H1 (cell line): ENCODE measurements at regions not wholly inside any gene's neighbourhood (a gene's known extent, or its start where the extent isn't known, plus 50 kb on each side); places are given as distances from the start of the nearest gene placed in this dataset.

Experiments used
- EP300 ChIP-seq, 2 experiments: IDR thresholded peaks; 1 replicate in 1 of 2; 2 replicates in 1 of 2; pipeline ENCODE4 v1.6.1; 2011 to 2012; ENCODE audit warnings: low read depth in 2 of 2, low read length in 2 of 2, mild to moderate bottlenecking in 2 of 2, borderline replicate concordance in 1 of 2, inconsistent platforms in 1 of 2, moderate library complexity in 1 of 2
- POLR2A ChIP-seq, 2 experiments: IDR thresholded peaks; 1 replicate in 1 of 2; 2 replicates in 1 of 2; pipeline ENCODE4 v1.6.1; 2011; ENCODE audit warnings: low read depth in 2 of 2, low read length in 2 of 2, mild to moderate bottlenecking in 2 of 2; ENCODE audit errors: control extremely low read depth in 1 of 2
- SRF ChIP-seq: IDR thresholded peaks from 2 replicates; pipeline ENCODE4 v1.6.1; 2011; ENCODE audit warnings: mild to moderate bottlenecking, low read depth, low read length, moderate library complexity
- TAF1 ChIP-seq: IDR thresholded peaks from 2 replicates; pipeline ENCODE4 v1.6.1; 2011; ENCODE audit warnings: mild to moderate bottlenecking, low read depth, low read length
- YY1 ChIP-seq: IDR thresholded peaks from 2 replicates; pipeline ENCODE4 v1.6.1; 2011; ENCODE audit warnings: low read depth, mild to moderate bottlenecking, low read length
- ZNF274 ChIP-seq: IDR thresholded peaks from 2 replicates; pipeline ENCODE4 v1.7.0; 2012; ENCODE audit warnings: low read length, borderline replicate concordance; ENCODE audit errors: extremely low read depth
- TF ChIP-seq, protein P1 (sequence below), 3 experiments: IDR thresholded peaks; 1 replicate in 2 of 3; 2 replicates in 1 of 3; pipeline versions ENCODE4 v1.5.1 to v1.6.1; 2011; ENCODE audit warnings: low read length in 3 of 3, mild to moderate bottlenecking in 3 of 3, inconsistent platforms in 2 of 3, low read depth in 1 of 3, moderate library complexity in 1 of 3; ENCODE audit not compliant: insufficient read depth in 1 of 3; ENCODE audit errors: control extremely low read depth in 1 of 3

DNA sequence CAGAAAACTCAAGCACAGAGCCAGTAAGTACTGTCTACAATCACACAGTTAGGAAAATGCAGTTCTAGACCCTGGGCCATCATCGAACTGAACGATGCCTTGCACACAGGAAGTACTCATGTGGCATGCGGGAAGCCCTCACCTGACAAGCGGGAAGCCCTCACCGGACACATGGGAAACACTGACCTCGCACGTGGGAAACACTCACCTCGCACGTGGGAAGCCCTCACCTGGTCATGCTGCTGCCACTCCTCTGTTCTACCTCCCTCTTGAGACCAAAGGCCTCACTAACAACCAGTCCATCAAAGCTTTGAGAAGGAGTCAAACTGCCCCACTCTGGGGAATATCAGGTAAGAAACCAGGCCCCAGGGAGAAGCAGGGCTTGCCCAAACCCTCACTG is 105.6 kb upstream of the PTPRT start:
- TF ChIP-seq, protein P1, sequence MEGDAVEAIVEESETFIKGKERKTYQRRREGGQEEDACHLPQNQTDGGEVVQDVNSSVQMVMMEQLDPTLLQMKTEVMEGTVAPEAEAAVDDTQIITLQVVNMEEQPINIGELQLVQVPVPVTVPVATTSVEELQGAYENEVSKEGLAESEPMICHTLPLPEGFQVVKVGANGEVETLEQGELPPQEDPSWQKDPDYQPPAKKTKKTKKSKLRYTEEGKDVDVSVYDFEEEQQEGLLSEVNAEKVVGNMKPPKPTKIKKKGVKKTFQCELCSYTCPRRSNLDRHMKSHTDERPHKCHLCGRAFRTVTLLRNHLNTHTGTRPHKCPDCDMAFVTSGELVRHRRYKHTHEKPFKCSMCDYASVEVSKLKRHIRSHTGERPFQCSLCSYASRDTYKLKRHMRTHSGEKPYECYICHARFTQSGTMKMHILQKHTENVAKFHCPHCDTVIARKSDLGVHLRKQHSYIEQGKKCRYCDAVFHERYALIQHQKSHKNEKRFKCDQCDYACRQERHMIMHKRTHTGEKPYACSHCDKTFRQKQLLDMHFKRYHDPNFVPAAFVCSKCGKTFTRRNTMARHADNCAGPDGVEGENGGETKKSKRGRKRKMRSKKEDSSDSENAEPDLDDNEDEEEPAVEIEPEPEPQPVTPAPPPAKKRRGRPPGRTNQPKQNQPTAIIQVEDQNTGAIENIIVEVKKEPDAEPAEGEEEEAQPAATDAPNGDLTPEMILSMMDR (IDR thresholded peaks at IDR 0.05; ENCODE audit: control extremely low read depth in 1 of 3, insufficient read depth in 1 of 3, low read depth in 1 of 3, low read length in 3 of 3): no peak
- TF ChIP-seq POLR2A (IDR thresholded peaks at IDR 0.05; ENCODE audit: control extremely low read depth in 1 of 2, low read depth in 2 of 2, low read length in 2 of 2) (no peak), SRF (no peak), EP300 (IDR thresholded peaks at IDR 0.05; ENCODE audit: borderline replicate concordance in 1 of 2, low read depth in 2 of 2, low read length in 2 of 2) (no peak), ZNF274 (no peak), YY1 (no peak), TAF1 (no peak)
